Right lobe of liver (tissue), 6 donors: ENCODE measurements at regions not wholly inside any gene's neighbourhood (a gene's known extent, or its start where the extent isn't known, plus 50 kb on each side); places are given as distances from the start of the nearest gene placed in this dataset.
A peak's percentile ranks its signal among the peaks of the same experiment; 100 is the strongest.

ENCODE experiments used
- ATAC-seq, 4 donors: fragments of 200-7000 bp; cut with Tn5 transposase; one replicate each; pipeline ENCODE4 v1.9.1; 2020; ENCODE audit warnings: mild to moderate bottlenecking in 4 of 4, moderate library complexity in 4 of 4
- DNase-seq, 3 donors: peaks; one replicate each; pipeline ENCODE4 v3.0.0-alpha.2; 2020
- H3K27ac ChIP-seq, 3 donors: fragments of 200-600 bp; one replicate each; pipeline ENCODE4 v1.8.0; 2022
- H3K27me3 ChIP-seq, 2 donors: fragments of 200-600 bp; one replicate each; pipeline ENCODE4 v1.8.0; 2022
- H3K36me3 ChIP-seq, 4 donors: fragments of 200-600 bp; sonication (generic) in 1 of 4; one replicate each; pipeline versions ENCODE4 v1.5.1 to v1.8.0; 2017 to 2022; ENCODE audit warnings: control low read depth in 1 of 4
- H3K4me1 ChIP-seq, 4 donors: fragments of 200-600 bp; sonication (generic) in 1 of 4; one replicate each; pipeline versions ENCODE4 v1.5.1 to v1.8.0; 2017 to 2022; ENCODE audit warnings: control low read depth in 1 of 4
- H3K4me3 ChIP-seq, 3 donors: fragments of 200-600 bp; one replicate each; pipeline ENCODE4 v1.8.0; 2022
- H3K9me3 ChIP-seq, 4 donors: fragments of 200-600 bp; sonication (generic) in 1 of 4; one replicate each; pipeline versions ENCODE4 v1.5.1 to v1.8.0; 2017 to 2022; ENCODE audit warnings: control low read depth in 1 of 4
- CTCF ChIP-seq, 4 donors: fragments of 200-600 bp in 3 of 4; fragments of 450-650 bp in 1 of 4; IDR thresholded peaks; one replicate each; pipeline versions ENCODE4 v1.5.1 to v1.8.0; 2016 to 2022; ENCODE audit warnings: antibody characterized with exemption in 4 of 4, mild to moderate bottlenecking in 2 of 4
- POLR2A ChIP-seq: fragments of 450-650 bp; IDR thresholded peaks from one replicate; pipeline ENCODE4 v1.6.1; 2017; ENCODE audit warnings: antibody characterized with exemption, mild to moderate bottlenecking
- WGBS: methylation state at CpG from one replicate; pipeline ENCODE4 v1.1.6; 2018; ENCODE audit warnings: low coverage, low lambda C conversion rate; ENCODE audit not compliant: insufficient coverage; ENCODE audit errors: missing lambda C conversion rate; 5-methylcytosine and 5-hydroxymethylcytosine counted together
- intact Hi-C, 2 donors: fragments of 100-400 bp; cut with DNase I; formaldehyde crosslinking; loops; one replicate each; pipeline versions ENCODE4 v1.11.2 to v1.14.1; 2022
- donor health status: DM: no; HTN: yes; CAD: no.
- donor health status: DM: no; HTN: no; CAD: no.
- donor health status: DM: no; HTN: no; CAD: no.
- donor health status: DM: no; HTN: yes; CAD: no.
- donor health status: DM: no; HTN: yes; CAD: no.

GRCh38 chr9:88660611-88661010 is 125.6 kb downstream of the NXNL2 start:
- Histone ChIP-seq H3K27ac (no peak overlapping the region), H3K27me3 (no peaks in the 10 kb centered on the region), H3K4me3 (no peak overlapping the region), H3K9me3 (no peaks in the 10 kb centered on the region), H3K4me1 (no peaks in the 10 kb centered on the region), H3K36me3 (no peaks in the 10 kb centered on the region)
- TF ChIP-seq CTCF (IDR thresholded peaks at IDR 0.05) (peak; percentile 22 to 47 (median 34)), POLR2A (no peak)
- DNase-seq (no peak), ATAC-seq (peak; percentile 25 to 70 (median 50))
- intact Hi-C loops = no loop called here
- WGBS = 15% methylated on average over 1 of the region's 1 CpG

- TF ChIP-seq POLR2A (no peak), CTCF (IDR thresholded peaks at IDR 0.05) (peak in 2 of 4 donors; percentile 5 to 23)
- H3K27ac ChIP-seq = no peak overlapping the region
- H3K4me3 ChIP-seq = no peak overlapping the region
- H3K9me3 ChIP-seq = no peaks in the 10 kb centered on the region
- no peaks in the 10 kb centered on the region for H3K36me3 ChIP-seq
- DNase-seq = no peak
- no peaks in the 10 kb centered on the region for H3K4me1 ChIP-seq
- no peaks in the 10 kb centered on the region for H3K27me3 ChIP-seq
- intact Hi-C loops = no loop called here
- 72% methylated on average over 3 of the region's 3 CpGs for WGBS
- ATAC-seq = peak in 3 of 4 donors; percentile 38 to 60 (median 39)
Measured at GRCh38 chr9:88661759-88662158, 126.8 kb downstream of the NXNL2 start.

- Histone ChIP-seq H3K27ac (no peak overlapping the region), H3K27me3 (no peaks in the 10 kb centered on the region), H3K36me3 (no peaks in the 10 kb centered on the region), H3K4me3 (no peak overlapping the region), H3K4me1 (no peaks in the 10 kb centered on the region), H3K9me3 (no peaks in the 10 kb centered on the region)
- DNase-seq (no peak), ATAC-seq (no peak)
- intact Hi-C loops = no loop called here
- 66% methylated on average over 4 of the region's 4 CpGs for WGBS
- no peak for TF ChIP-seq CTCF (IDR thresholded peaks at IDR 0.05)
- TF ChIP-seq POLR2A = no peak
Measured at GRCh38 chr9:88663771-88664419, 128.9 kb downstream of the NXNL2 start.

- Histone ChIP-seq H3K27ac (no peak overlapping the region), H3K4me1 (no peaks in the 10 kb centered on the region), H3K4me3 (no peak overlapping the region), H3K36me3 (no peaks in the 10 kb centered on the region), H3K9me3 (no peaks in the 10 kb centered on the region), H3K27me3 (no peaks in the 10 kb centered on the region)
- ATAC-seq = no peak
- 54% methylated on average over 8 of the region's 8 CpGs for WGBS
- intact Hi-C loops = no loop called here
- TF ChIP-seq POLR2A (no peak), CTCF (IDR thresholded peaks at IDR 0.05) (no peak)
- DNase-seq = no peak
Measured at GRCh38 chr9:88664773-88665172, 129.8 kb downstream of the NXNL2 start.
